Smooth muscle cell (in vitro differentiated cells): ENCODE measurements at regions not wholly inside any gene's neighbourhood (a gene's known extent, or its start where the extent isn't known, plus 50 kb on each side); places are given as distances from the start of the nearest gene placed in this dataset.

Experiments used
- DNase-seq: peaks from one replicate; lab custom pipeline; 2025; ENCODE audit not compliant: unreplicated experiment; lab: John Stamatoyannopoulos, UW
- H2AFZ ChIP-seq: fragments of 200-600 bp; sonication (generic); 2 replicates; pipeline ENCODE4 v1.6.0; 2016; ENCODE audit warnings: antibody characterized with exemption, low read depth, mild to moderate bottlenecking
- H3F3A ChIP-seq: fragments of 200-600 bp; sonication (generic); 2 replicates; pipeline ENCODE4 v1.6.0; 2017; ENCODE audit warnings: antibody characterized with exemption, low read depth
- H3K27ac ChIP-seq: fragments of 200-600 bp; sonication (generic); 2 replicates; pipeline ENCODE4 v1.5.1; 2016; ENCODE audit warnings: low read depth, mild to moderate bottlenecking
- H3K27me3 ChIP-seq: fragments of 200-600 bp; sonication (generic); 2 replicates; pipeline ENCODE4 v1.6.1; 2016; ENCODE audit warnings: low read depth, mild to moderate bottlenecking
- H3K36me3 ChIP-seq: fragments of 200-600 bp; sonication (generic); 2 replicates; pipeline ENCODE4 v1.5.1; 2016; ENCODE audit warnings: low read depth
- H3K4me1 ChIP-seq: fragments of 200-600 bp; sonication (generic); 2 replicates; pipeline ENCODE4 v1.5.1; 2016; ENCODE audit warnings: low read depth
- H3K4me2 ChIP-seq: fragments of 200-600 bp; sonication (generic); 2 replicates; pipeline ENCODE4 v1.6.0; 2016; ENCODE audit warnings: mild to moderate bottlenecking
- H3K4me3 ChIP-seq: fragments of 200-600 bp; sonication (generic); 2 replicates; pipeline ENCODE4 v1.5.1; 2016; ENCODE audit warnings: mild to moderate bottlenecking
- H3K79me2 ChIP-seq: fragments of 200-600 bp; sonication (generic); 2 replicates; pipeline ENCODE4 v1.6.0; 2016; ENCODE audit warnings: low read depth, mild to moderate bottlenecking
- H3K9ac ChIP-seq: fragments of 200-600 bp; sonication (generic); 2 replicates; pipeline ENCODE4 v1.6.0; 2016; ENCODE audit warnings: low read depth
- H3K9me3 ChIP-seq: fragments of 200-600 bp; sonication (generic); replicated peaks from 2 replicates; pipeline ENCODE4 v1.5.1; 2016; ENCODE audit warnings: low read depth
- H4K20me1 ChIP-seq: fragments of 200-600 bp; sonication (generic); 2 replicates; pipeline ENCODE4 v1.6.0; 2016; ENCODE audit warnings: low read depth
- WGBS: methylation state at CpG from one replicate; pipeline ENCODE4 v1.1.7; 2016; ENCODE audit warnings: low lambda C conversion rate; 5-methylcytosine and 5-hydroxymethylcytosine counted together
- TF ChIP-seq, protein P1 (sequence below): fragments of 200-600 bp; sonication (generic); IDR thresholded peaks from 2 replicates; pipeline ENCODE4 v1.5.1; 2017; ENCODE audit warnings: borderline replicate concordance, mild to moderate bottlenecking, antibody characterized with exemption; ENCODE audit not compliant: insufficient read depth, poor library complexity, severe bottlenecking

DNA sequence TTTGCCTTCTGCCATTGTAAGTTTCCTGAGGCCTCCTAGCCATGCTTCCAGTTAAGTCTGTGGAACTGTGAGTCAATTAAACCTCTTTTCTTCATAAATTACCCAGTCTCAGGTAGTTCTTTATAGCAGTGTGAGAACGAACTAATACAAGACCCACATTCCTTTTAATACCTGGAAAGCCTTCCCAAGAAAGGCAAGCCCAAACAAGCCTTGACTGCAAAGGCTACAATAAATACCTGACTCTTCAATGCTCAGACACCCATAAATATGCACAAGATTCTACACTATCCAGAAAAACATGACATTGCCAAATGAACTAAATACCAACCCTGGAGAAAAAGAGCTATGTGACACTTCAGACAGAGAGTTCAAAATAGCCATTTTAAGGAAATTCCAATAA is 338.8 kb downstream of the HAO1 start:
- TF ChIP-seq, protein P1, sequence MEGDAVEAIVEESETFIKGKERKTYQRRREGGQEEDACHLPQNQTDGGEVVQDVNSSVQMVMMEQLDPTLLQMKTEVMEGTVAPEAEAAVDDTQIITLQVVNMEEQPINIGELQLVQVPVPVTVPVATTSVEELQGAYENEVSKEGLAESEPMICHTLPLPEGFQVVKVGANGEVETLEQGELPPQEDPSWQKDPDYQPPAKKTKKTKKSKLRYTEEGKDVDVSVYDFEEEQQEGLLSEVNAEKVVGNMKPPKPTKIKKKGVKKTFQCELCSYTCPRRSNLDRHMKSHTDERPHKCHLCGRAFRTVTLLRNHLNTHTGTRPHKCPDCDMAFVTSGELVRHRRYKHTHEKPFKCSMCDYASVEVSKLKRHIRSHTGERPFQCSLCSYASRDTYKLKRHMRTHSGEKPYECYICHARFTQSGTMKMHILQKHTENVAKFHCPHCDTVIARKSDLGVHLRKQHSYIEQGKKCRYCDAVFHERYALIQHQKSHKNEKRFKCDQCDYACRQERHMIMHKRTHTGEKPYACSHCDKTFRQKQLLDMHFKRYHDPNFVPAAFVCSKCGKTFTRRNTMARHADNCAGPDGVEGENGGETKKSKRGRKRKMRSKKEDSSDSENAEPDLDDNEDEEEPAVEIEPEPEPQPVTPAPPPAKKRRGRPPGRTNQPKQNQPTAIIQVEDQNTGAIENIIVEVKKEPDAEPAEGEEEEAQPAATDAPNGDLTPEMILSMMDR, result no peak
- no peak for DNase-seq
- H3K9me3 ChIP-seq, result no peaks in the 10 kb centered on the region
- H2AFZ ChIP-seq, result no peak overlapping the region
- H3K79me2 ChIP-seq, result no peaks in the 10 kb centered on the region
- no peaks in the 10 kb centered on the region for H3K36me3 ChIP-seq
- H3K4me1 ChIP-seq, result peaks cover 4% of the 10 kb centered on the region
- no peaks in the 10 kb centered on the region for H3F3A ChIP-seq
- no peaks in the 10 kb centered on the region for H4K20me1 ChIP-seq
- H3K4me2 ChIP-seq, result no peak overlapping the region
- no peaks in the 10 kb centered on the region for H3K27me3 ChIP-seq
- no peak overlapping the region for H3K27ac ChIP-seq
- WGBS, result 65% methylated on average over 1 of the region's 1 CpG
- H3K9ac ChIP-seq, result no peak overlapping the region
- H3K4me3 ChIP-seq, result no peak overlapping the region

DNA sequence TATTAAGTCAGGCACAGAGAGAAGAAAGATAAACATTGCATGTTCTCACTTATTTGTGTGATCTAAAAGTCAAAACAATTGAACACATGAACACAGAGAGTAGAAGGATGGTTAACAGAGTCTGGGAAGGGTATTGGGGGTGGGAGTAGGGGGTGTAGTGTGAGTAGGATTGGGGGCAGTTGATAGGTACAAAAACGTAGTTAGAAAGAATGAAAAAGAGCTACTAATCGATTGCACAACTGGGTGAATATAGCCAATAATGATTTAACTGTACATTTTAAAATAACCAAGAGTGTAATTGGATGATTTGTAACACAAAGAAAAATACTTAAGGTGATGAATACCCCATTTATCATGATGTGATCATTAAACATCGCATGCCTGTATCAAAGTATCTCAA is 333.3 kb downstream of the HAO1 start:
- Histone ChIP-seq H3K36me3 (no peaks in the 10 kb centered on the region), H3K4me3 (no peak overlapping the region), H3K9ac (no peak overlapping the region), H3K79me2 (no peaks in the 10 kb centered on the region), H4K20me1 (no peaks in the 10 kb centered on the region), H3K27me3 (peaks cover 3% of the 10 kb centered on the region), H3K9me3 (no peaks in the 10 kb centered on the region), H3F3A (no peaks in the 10 kb centered on the region), H3K4me2 (no peak overlapping the region), H2AFZ (no peak overlapping the region), H3K27ac (no peak overlapping the region), H3K4me1 (no peaks in the 10 kb centered on the region)
- WGBS, result 76% methylated on average over 3 of the region's 3 CpGs
- TF ChIP-seq, protein P1, result no peak
- no peak for DNase-seq

DNA sequence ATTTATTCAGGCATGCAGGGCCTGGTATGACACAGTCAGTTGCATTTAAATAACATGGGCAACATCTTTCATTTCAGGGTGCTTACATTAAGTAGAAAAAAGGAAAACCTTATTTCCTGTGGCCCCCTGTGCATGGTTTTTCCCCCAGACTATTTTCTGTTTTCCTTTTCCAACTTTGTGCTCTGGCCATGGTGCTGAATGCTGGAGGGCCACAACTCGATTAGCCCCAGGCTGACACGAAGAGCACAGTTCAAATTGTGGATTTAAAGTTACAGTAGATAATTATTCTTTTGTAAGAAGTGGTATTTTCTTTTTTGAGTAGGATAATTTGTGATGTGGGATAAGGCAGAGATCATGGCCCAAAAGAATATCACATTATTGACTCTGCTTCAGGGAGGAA is 332.0 kb downstream of the HAO1 start:
- no peaks in the 10 kb centered on the region for H3F3A ChIP-seq
- TF ChIP-seq, protein P1, result no peak

DNA sequence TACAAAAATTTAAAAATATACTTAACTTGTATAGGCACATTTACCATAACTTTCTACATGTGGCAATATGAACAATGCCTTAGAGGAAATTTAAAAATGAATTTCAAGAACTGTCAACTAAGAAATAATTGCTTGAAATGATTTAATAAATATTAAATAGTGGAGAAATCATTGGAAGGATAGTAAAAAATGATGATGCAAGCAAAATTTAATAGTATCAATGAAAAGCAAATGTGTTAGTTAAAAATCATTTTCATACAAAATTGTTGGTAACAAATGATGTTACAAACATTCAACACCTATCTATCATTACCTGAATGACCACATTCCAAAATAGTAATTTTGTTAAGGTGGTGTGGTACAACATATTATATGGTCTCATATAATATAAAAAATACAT is 331.0 kb downstream of the HAO1 start:
- DNase-seq, result no peak
- TF ChIP-seq, protein P1, result no peak
- Histone ChIP-seq H3K27me3 (peaks cover 4% of the 10 kb centered on the region), H3K4me2 (no peak overlapping the region), H3K27ac (no peak overlapping the region), H3K9me3 (no peaks in the 10 kb centered on the region), H3F3A (no peaks in the 10 kb centered on the region), H3K4me1 (no peaks in the 10 kb centered on the region), H2AFZ (no peak overlapping the region), H3K9ac (no peak overlapping the region), H4K20me1 (no peaks in the 10 kb centered on the region), H3K79me2 (no peaks in the 10 kb centered on the region), H3K4me3 (no peak overlapping the region), H3K36me3 (no peaks in the 10 kb centered on the region)

More for the DNA sequence above, 332.0 kb downstream of the HAO1 start:
- Histone ChIP-seq H3K27me3 (peaks cover 4% of the 10 kb centered on the region), H4K20me1 (no peaks in the 10 kb centered on the region), H3K4me3 (no peak overlapping the region), H3K36me3 (no peaks in the 10 kb centered on the region), H3K9me3 (no peaks in the 10 kb centered on the region), H3K79me2 (no peaks in the 10 kb centered on the region), H3K4me1 (no peaks in the 10 kb centered on the region), H2AFZ (no peak overlapping the region), H3K9ac (no peak overlapping the region), H3K27ac (no peak overlapping the region), H3K4me2 (no peak overlapping the region)
- 15% methylated on average over 2 of the region's 2 CpGs for WGBS
- DNase-seq, result no peak
